ENCODE measurements at regions not wholly inside any gene's neighbourhood (a gene's known extent, or its start where the extent isn't known, plus 50 kb on each side); places are given as distances from the start of the nearest gene placed in this dataset.

DNA sequence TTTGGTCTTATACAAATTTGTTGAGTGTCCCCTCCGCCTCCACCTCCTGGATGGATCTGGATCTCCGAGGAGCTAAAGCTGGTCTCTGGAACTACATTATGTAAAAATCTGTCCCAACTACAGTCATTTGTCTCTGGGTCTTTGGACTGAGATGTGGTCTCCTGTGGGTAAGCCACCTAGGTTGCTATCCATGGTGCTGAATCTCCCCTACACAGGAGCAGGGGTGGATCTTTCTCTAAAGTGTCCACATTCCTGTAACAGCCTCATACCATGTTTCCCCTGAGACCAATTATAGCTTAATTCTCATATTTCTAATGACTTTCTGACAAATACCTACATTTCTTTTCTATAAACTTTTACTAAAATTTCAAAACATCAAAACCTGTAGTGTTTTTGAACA lies 625.8 kb downstream of the TAFA4 start:
- DNase-seq, result peak; percentile 42
- H3K4me3 ChIP-seq (ENCODE audit: insufficient read depth, low read depth, low read length), result no peak overlapping the region
- no peaks in the 10 kb centered on the region for H3K36me3 ChIP-seq (replicated peaks; ENCODE audit: control insufficient read depth, insufficient read depth, low read length)
- no peaks in the 10 kb centered on the region for H3K27me3 ChIP-seq (ENCODE audit: control insufficient read depth, insufficient read depth, low read length)

- DNase-seq, result no peak
- Histone ChIP-seq H3K4me3 (ENCODE audit: insufficient read depth, low read depth, low read length) (no peak overlapping the region), H3K27me3 (ENCODE audit: control insufficient read depth, insufficient read depth, low read length) (no peaks in the 10 kb centered on the region), H3K36me3 (replicated peaks; ENCODE audit: control insufficient read depth, insufficient read depth, low read length) (no peaks in the 10 kb centered on the region)
Observed at GRCh38 chr3:68295457-68295856, 636.9 kb downstream of the TAFA4 start.

DNA sequence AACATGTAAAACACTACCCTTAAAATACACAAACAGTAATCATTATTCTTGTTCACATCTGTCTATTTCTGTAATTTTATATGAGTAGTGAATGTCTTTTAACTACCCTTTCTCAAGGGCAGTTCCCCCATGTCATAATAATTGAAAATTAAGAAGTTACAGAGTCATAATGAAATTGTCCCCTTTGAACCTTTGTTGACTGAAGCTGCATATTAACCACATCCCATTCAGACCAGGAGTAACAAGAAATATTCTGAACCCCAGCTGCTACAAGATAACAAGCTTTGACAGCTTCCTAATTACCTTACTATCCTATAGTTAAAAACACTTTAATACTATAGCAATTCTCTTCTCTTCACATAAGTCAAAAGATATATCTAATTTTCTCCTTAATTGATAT lies 635.9 kb upstream of the SUCLG2 start:
- H3K27me3 ChIP-seq (ENCODE audit: control insufficient read depth, insufficient read depth, low read length), result no peaks in the 10 kb centered on the region
- H3K4me3 ChIP-seq (ENCODE audit: insufficient read depth, low read depth, low read length), result no peak overlapping the region
- no peaks in the 10 kb centered on the region for H3K36me3 ChIP-seq (replicated peaks; ENCODE audit: control insufficient read depth, insufficient read depth, low read length)
- DNase-seq, result no peak

DNA sequence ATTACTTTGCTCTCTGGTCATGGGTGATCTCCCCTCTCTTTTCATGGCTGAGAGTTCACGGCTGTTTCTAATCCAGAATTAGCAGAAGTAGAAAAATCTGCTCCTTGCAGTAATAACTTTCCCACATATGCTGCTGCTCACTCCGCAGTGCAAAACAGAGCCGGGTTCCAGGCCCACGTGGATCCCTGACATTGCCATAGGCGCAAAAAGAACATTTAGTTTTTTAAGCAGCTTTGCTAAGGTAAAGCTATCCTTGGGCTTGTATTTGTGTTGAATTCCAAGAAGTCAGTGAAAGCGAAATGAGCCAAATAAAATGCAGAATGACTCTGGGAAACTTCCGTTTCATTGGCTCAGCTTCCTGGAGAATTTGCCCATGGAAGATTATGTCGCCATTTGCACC lies 633.7 kb upstream of the SUCLG2 start:
- no peak for DNase-seq
- H3K27me3 ChIP-seq (ENCODE audit: control insufficient read depth, insufficient read depth, low read length), result no peaks in the 10 kb centered on the region
- no peak overlapping the region for H3K4me3 ChIP-seq (ENCODE audit: insufficient read depth, low read depth, low read length)
- H3K36me3 ChIP-seq (replicated peaks; ENCODE audit: control insufficient read depth, insufficient read depth, low read length), result no peaks in the 10 kb centered on the region

DNA sequence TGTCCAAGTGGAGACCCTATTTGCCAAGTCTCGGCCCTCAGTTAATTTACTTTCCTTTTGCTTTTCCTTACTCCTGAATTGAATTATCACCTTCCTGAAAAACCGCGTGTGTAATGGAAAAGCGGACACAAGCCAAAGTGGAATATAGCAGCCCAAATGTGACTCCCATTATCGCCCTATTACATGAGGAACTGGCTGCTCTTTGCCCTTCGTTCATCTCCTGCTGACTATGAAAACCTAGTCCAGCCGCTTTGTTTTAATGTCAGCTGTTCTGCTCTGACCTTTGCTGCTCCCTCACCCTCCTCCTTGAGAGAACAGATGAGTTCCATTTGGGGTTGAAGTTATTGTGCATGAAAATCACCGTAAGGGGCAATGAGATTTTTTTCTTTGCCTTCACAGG lies 632.7 kb upstream of the SUCLG2 start:
- Histone ChIP-seq H3K4me3 (ENCODE audit: insufficient read depth, low read depth, low read length) (no peak overlapping the region), H3K27me3 (ENCODE audit: control insufficient read depth, insufficient read depth, low read length) (no peaks in the 10 kb centered on the region), H3K36me3 (replicated peaks; ENCODE audit: control insufficient read depth, insufficient read depth, low read length) (no peaks in the 10 kb centered on the region)
- DNase-seq, result no peak

- no peaks in the 10 kb centered on the region for H3K36me3 ChIP-seq (replicated peaks; ENCODE audit: control insufficient read depth, insufficient read depth, low read length)
- no peaks in the 10 kb centered on the region for H3K27me3 ChIP-seq (ENCODE audit: control insufficient read depth, insufficient read depth, low read length)
- H3K4me3 ChIP-seq (ENCODE audit: insufficient read depth, low read depth, low read length), result no peak overlapping the region
- no peak for DNase-seq
Observed at GRCh38 chr3:68274286-68274685, 619.9 kb upstream of the SUCLG2 start.

GRCh38 chr3:68271145-68271544 lies 616.7 kb upstream of the SUCLG2 start:
- DNase-seq, result no peak
- no peaks in the 10 kb centered on the region for H3K27me3 ChIP-seq (ENCODE audit: control insufficient read depth, insufficient read depth, low read length)
- no peaks in the 10 kb centered on the region for H3K36me3 ChIP-seq (replicated peaks; ENCODE audit: control insufficient read depth, insufficient read depth, low read length)
- H3K4me3 ChIP-seq (ENCODE audit: insufficient read depth, low read depth, low read length), result no peak overlapping the region

- H3K4me3 ChIP-seq (ENCODE audit: insufficient read depth, low read depth, low read length), result no peak overlapping the region
- no peaks in the 10 kb centered on the region for H3K27me3 ChIP-seq (ENCODE audit: control insufficient read depth, insufficient read depth, low read length)
- no peaks in the 10 kb centered on the region for H3K36me3 ChIP-seq (replicated peaks; ENCODE audit: control insufficient read depth, insufficient read depth, low read length)
- peak; percentile 32 for DNase-seq
Observed at GRCh38 chr3:68256635-68257223, 602.3 kb upstream of the SUCLG2 start.

- no peak overlapping the region for H3K4me3 ChIP-seq (ENCODE audit: insufficient read depth, low read depth, low read length)
- no peaks in the 10 kb centered on the region for H3K27me3 ChIP-seq (ENCODE audit: control insufficient read depth, insufficient read depth, low read length)
- H3K36me3 ChIP-seq (replicated peaks; ENCODE audit: control insufficient read depth, insufficient read depth, low read length), result no peaks in the 10 kb centered on the region
- no peak for DNase-seq
Observed at GRCh38 chr3:68249265-68249664, 594.9 kb upstream of the SUCLG2 start.

- H3K36me3 ChIP-seq (replicated peaks; ENCODE audit: control insufficient read depth, insufficient read depth, low read length), result no peaks in the 10 kb centered on the region
- no peak overlapping the region for H3K4me3 ChIP-seq (ENCODE audit: insufficient read depth, low read depth, low read length)
- no peak for DNase-seq
- H3K27me3 ChIP-seq (ENCODE audit: control insufficient read depth, insufficient read depth, low read length), result no peaks in the 10 kb centered on the region
Observed at GRCh38 chr3:68242606-68243005, 588.2 kb upstream of the SUCLG2 start.

GRCh38 chr3:68239542-68239941 lies 585.1 kb upstream of the SUCLG2 start:
- H3K27me3 ChIP-seq (ENCODE audit: control insufficient read depth, insufficient read depth, low read length), result no peaks in the 10 kb centered on the region
- no peak for DNase-seq
- no peak overlapping the region for H3K4me3 ChIP-seq (ENCODE audit: insufficient read depth, low read depth, low read length)
- H3K36me3 ChIP-seq (replicated peaks; ENCODE audit: control insufficient read depth, insufficient read depth, low read length), result no peaks in the 10 kb centered on the region

GRCh38 chr3:68234076-68234780 lies 579.8 kb upstream of the SUCLG2 start:
- DNase-seq, result no peak
- no peak overlapping the region for H3K4me3 ChIP-seq (ENCODE audit: insufficient read depth, low read depth, low read length)
- no peaks in the 10 kb centered on the region for H3K27me3 ChIP-seq (ENCODE audit: control insufficient read depth, insufficient read depth, low read length)
- H3K36me3 ChIP-seq (replicated peaks; ENCODE audit: control insufficient read depth, insufficient read depth, low read length), result no peaks in the 10 kb centered on the region

- H3K4me3 ChIP-seq (ENCODE audit: insufficient read depth, low read depth, low read length), result no peak overlapping the region
- no peak for DNase-seq
- H3K36me3 ChIP-seq (replicated peaks; ENCODE audit: control insufficient read depth, insufficient read depth, low read length), result no peaks in the 10 kb centered on the region
- no peaks in the 10 kb centered on the region for H3K27me3 ChIP-seq (ENCODE audit: control insufficient read depth, insufficient read depth, low read length)
Observed at GRCh38 chr3:68228856-68229255, 574.4 kb upstream of the SUCLG2 start.

- no peak for DNase-seq
- H3K4me3 ChIP-seq (ENCODE audit: insufficient read depth, low read depth, low read length), result no peak overlapping the region
- H3K36me3 ChIP-seq (replicated peaks; ENCODE audit: control insufficient read depth, insufficient read depth, low read length), result no peaks in the 10 kb centered on the region
- no peaks in the 10 kb centered on the region for H3K27me3 ChIP-seq (ENCODE audit: control insufficient read depth, insufficient read depth, low read length)
Observed at GRCh38 chr3:68220832-68221231, 566.4 kb upstream of the SUCLG2 start.

GRCh38 chr3:68211637-68212036 lies 557.2 kb upstream of the SUCLG2 start:
- no peaks in the 10 kb centered on the region for H3K27me3 ChIP-seq (ENCODE audit: control insufficient read depth, insufficient read depth, low read length)
- no peak overlapping the region for H3K4me3 ChIP-seq (ENCODE audit: insufficient read depth, low read depth, low read length)
- H3K36me3 ChIP-seq (replicated peaks; ENCODE audit: control insufficient read depth, insufficient read depth, low read length), result no peaks in the 10 kb centered on the region
- DNase-seq, result no peak

DNA sequence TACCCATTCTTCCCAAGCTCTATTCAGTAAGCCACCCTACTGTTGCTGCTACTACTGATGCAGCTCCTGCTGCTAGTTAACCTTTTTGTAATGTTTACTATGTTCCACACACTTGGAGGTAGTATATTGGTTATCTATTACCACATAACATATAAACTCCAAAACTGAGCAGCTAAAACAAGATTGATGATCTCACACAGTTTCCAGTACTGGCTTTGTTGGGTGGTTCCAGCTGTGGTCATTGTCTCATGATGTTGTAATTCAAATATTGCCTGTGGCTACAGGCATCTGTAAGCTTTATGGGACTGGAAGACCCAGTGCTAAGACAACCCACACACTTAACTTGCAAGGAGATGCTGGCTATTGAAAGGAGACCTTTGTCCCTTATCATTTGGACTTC lies 556.2 kb upstream of the SUCLG2 start:
- Histone ChIP-seq H3K4me3 (ENCODE audit: insufficient read depth, low read depth, low read length) (no peak overlapping the region), H3K27me3 (ENCODE audit: control insufficient read depth, insufficient read depth, low read length) (no peaks in the 10 kb centered on the region), H3K36me3 (replicated peaks; ENCODE audit: control insufficient read depth, insufficient read depth, low read length) (no peaks in the 10 kb centered on the region)
- no peak for DNase-seq

Data from H7 (cell line).